H1 (cell line): ENCODE measurements at regions not wholly inside any gene's neighbourhood (a gene's known extent, or its start where the extent isn't known, plus 50 kb on each side); places are given as distances from the start of the nearest gene placed in this dataset.

Experiments
- BCL11A ChIP-seq, 2 experiments: IDR thresholded peaks; one replicate each; pipeline ENCODE4 v1.6.1; 2011; ENCODE audit warnings: low read depth in 2 of 2, low read length in 2 of 2, mild to moderate bottlenecking in 2 of 2
- CEBPB ChIP-seq: IDR thresholded peaks from 2 replicates; pipeline ENCODE4 v1.6.1; 2012; ENCODE audit warnings: low read depth, low read length
- EP300 ChIP-seq, 2 experiments: IDR thresholded peaks; 1 replicate in 1 of 2; 2 replicates in 1 of 2; pipeline ENCODE4 v1.6.1; 2011 to 2012; ENCODE audit warnings: low read depth in 2 of 2, low read length in 2 of 2, mild to moderate bottlenecking in 2 of 2, borderline replicate concordance in 1 of 2, inconsistent platforms in 1 of 2, moderate library complexity in 1 of 2
- EZH2 ChIP-seq: fragments of 200-600 bp; sonication (generic); IDR thresholded peaks from 2 replicates; pipeline ENCODE4 v1.7.1; 2012; ENCODE audit warnings: low read depth, mild to moderate bottlenecking, moderate library complexity, low read length, inconsistent platforms; ENCODE audit not compliant: severe bottlenecking
- HDAC2 ChIP-seq, 2 experiments: fragments of 300-600 bp in 1 of 2; sonication (generic) in 1 of 2; IDR thresholded peaks; 2 replicates each; pipeline ENCODE4 v1.6.1; 2011 to 2012; ENCODE audit warnings: low read depth in 2 of 2, low read length in 2 of 2, mild to moderate bottlenecking in 2 of 2, moderate library complexity in 2 of 2, borderline replicate concordance in 1 of 2, inconsistent platforms in 1 of 2
- POLR2A ChIP-seq, 2 experiments: IDR thresholded peaks; 1 replicate in 1 of 2; 2 replicates in 1 of 2; pipeline ENCODE4 v1.6.1; 2011; ENCODE audit warnings: low read depth in 2 of 2, low read length in 2 of 2, mild to moderate bottlenecking in 2 of 2; ENCODE audit errors: control extremely low read depth in 1 of 2
- RAD21 ChIP-seq, 2 experiments: IDR thresholded peaks in 1 of 2; conservative IDR thresholded peaks in 1 of 2; 2 replicates each; pipeline ENCODE4 v1.6.1; 2011; ENCODE audit warnings: low read depth in 2 of 2, low read length in 2 of 2, improper control_type of control experiment in 1 of 2, inconsistent platforms in 1 of 2, mild to moderate bottlenecking in 1 of 2, moderate library complexity in 1 of 2
- SIN3A ChIP-seq, 2 experiments: IDR thresholded peaks in 1 of 2; conservative IDR thresholded peaks in 1 of 2; 2 replicates each; pipeline ENCODE4 v1.6.1; 2011 to 2012; ENCODE audit warnings: low read length in 2 of 2, improper control_type of control experiment in 1 of 2, low read depth in 1 of 2, mild to moderate bottlenecking in 1 of 2
- SIRT6 ChIP-seq: IDR thresholded peaks from one replicate; pipeline ENCODE4 v1.7.1; 2012; ENCODE audit warnings: low read length, inconsistent platforms
- SUZ12 ChIP-seq: fragments of 200-600 bp; sonication (generic); IDR thresholded peaks from 2 replicates; pipeline ENCODE4 v1.6.1; 2012; ENCODE audit warnings: mild to moderate bottlenecking, inconsistent platforms, low read length, moderate library complexity, mixed read lengths
- TBP ChIP-seq: IDR thresholded peaks from 2 replicates; pipeline ENCODE4 v1.6.1; 2011; ENCODE audit warnings: low read depth, low read length, improper control_type of control experiment
- TF ChIP-seq, protein P1 (sequence below), 3 experiments: IDR thresholded peaks; 1 replicate in 2 of 3; 2 replicates in 1 of 3; pipeline versions ENCODE4 v1.5.1 to v1.6.1; 2011; ENCODE audit warnings: low read length in 3 of 3, mild to moderate bottlenecking in 3 of 3, inconsistent platforms in 2 of 3, low read depth in 1 of 3, moderate library complexity in 1 of 3; ENCODE audit not compliant: insufficient read depth in 1 of 3; ENCODE audit errors: control extremely low read depth in 1 of 3
- TF ChIP-seq, protein P2 (sequence below): IDR thresholded peaks from 2 replicates; pipeline ENCODE4 v1.6.1; 2012; ENCODE audit warnings: inconsistent platforms

DNA sequence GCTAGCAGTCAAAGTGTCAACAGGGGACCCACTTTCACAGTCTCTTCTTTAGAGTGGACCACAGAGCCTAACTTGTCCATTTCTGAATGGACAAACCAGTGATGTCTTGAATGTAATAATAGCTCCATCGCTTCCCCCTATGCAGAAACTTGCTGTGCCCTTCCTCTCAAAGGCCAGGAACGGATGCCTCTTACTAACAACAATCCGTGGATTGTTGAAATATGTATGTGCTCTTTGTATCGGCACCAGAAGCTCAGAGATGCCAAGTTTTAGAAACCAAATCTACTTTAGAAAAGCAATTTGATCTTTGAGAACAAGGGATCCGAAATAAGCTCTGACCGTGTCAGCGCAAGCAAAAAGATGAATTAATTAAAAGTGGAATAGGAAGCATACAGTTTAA is 259.5 kb upstream of the POU2AF2 start:
- TF ChIP-seq SUZ12 (no peak), TBP (no peak), POLR2A (IDR thresholded peaks at IDR 0.05; ENCODE audit: control extremely low read depth in 1 of 2, low read depth in 2 of 2, low read length in 2 of 2) (no peak), EP300 (IDR thresholded peaks at IDR 0.05; ENCODE audit: borderline replicate concordance in 1 of 2, low read depth in 2 of 2, low read length in 2 of 2) (no peak), RAD21 (IDR thresholded peaks at IDR 0.05 in 1 of 2, conservative IDR thresholded peaks at IDR 0.05 in 1 of 2; ENCODE audit: low read depth in 2 of 2, low read length in 2 of 2) (no peak), HDAC2 (IDR thresholded peaks at IDR 0.05; ENCODE audit: borderline replicate concordance in 1 of 2, low read depth in 2 of 2, low read length in 2 of 2) (no peak), BCL11A (IDR thresholded peaks at IDR 0.05; ENCODE audit: low read depth in 2 of 2, low read length in 2 of 2) (no peak), CEBPB (no peak), SIN3A (conservative IDR thresholded peaks at IDR 0.05 in 1 of 2, IDR thresholded peaks at IDR 0.05 in 1 of 2; ENCODE audit: low read depth in 1 of 2, low read length in 2 of 2) (no peak), SIRT6 (no peak), EZH2 (no peak)
- TF ChIP-seq, protein P1, sequence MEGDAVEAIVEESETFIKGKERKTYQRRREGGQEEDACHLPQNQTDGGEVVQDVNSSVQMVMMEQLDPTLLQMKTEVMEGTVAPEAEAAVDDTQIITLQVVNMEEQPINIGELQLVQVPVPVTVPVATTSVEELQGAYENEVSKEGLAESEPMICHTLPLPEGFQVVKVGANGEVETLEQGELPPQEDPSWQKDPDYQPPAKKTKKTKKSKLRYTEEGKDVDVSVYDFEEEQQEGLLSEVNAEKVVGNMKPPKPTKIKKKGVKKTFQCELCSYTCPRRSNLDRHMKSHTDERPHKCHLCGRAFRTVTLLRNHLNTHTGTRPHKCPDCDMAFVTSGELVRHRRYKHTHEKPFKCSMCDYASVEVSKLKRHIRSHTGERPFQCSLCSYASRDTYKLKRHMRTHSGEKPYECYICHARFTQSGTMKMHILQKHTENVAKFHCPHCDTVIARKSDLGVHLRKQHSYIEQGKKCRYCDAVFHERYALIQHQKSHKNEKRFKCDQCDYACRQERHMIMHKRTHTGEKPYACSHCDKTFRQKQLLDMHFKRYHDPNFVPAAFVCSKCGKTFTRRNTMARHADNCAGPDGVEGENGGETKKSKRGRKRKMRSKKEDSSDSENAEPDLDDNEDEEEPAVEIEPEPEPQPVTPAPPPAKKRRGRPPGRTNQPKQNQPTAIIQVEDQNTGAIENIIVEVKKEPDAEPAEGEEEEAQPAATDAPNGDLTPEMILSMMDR (IDR thresholded peaks at IDR 0.05; ENCODE audit: control extremely low read depth in 1 of 3, insufficient read depth in 1 of 3, low read depth in 1 of 3, low read length in 3 of 3) = no peak
- TF ChIP-seq, protein P2, sequence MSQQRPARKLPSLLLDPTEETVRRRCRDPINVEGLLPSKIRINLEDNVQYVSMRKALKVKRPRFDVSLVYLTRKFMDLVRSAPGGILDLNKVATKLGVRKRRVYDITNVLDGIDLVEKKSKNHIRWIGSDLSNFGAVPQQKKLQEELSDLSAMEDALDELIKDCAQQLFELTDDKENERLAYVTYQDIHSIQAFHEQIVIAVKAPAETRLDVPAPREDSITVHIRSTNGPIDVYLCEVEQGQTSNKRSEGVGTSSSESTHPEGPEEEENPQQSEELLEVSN = no peak
